ENCODE measurements at regions not wholly inside any gene's neighbourhood (a gene's known extent, or its start where the extent isn't known, plus 50 kb on each side); places are given as distances from the start of the nearest gene placed in this dataset.
"Not testable (repeated sequence)": the region's sequence is repeated elsewhere in the genome, so short reads cannot be mapped to it uniquely, and the experiment has no call there.

- DNase-seq (ENCODE audit: low spot score): not testable (repeated sequence)
Observed at GRCh38 chr4:9604031-9604892, 160.0 kb downstream of the DEFB131A start.

GRCh38 chr4:9604893-9605190, 160.6 kb downstream of the DEFB131A start:
- DNase-seq (ENCODE audit: low spot score): not testable (repeated sequence)

- DNase-seq (ENCODE audit: low spot score): no peak
Observed at GRCh38 chr4:9608300-9608699, 164.1 kb downstream of the DEFB131A start.

- DNase-seq (ENCODE audit: low spot score): not testable (repeated sequence)
Observed at GRCh38 chr4:9610321-9610720, 166.1 kb downstream of the DEFB131A start.

GRCh38 chr4:9611101-9611500, 166.9 kb downstream of the DEFB131A start:
- no peak for DNase-seq (ENCODE audit: low spot score)

GRCh38 chr4:9636411-9636810, 145.0 kb upstream of the DRD5 start:
- not testable (repeated sequence) for DNase-seq (ENCODE audit: low spot score)

GRCh38 chr4:9659678-9660077, 121.8 kb upstream of the DRD5 start:
- not testable (repeated sequence) for DNase-seq (ENCODE audit: low spot score)

GRCh38 chr4:9660955-9661354, 120.5 kb upstream of the DRD5 start:
- not testable (repeated sequence) for DNase-seq (ENCODE audit: low spot score)

GRCh38 chr4:9670725-9671124, 110.7 kb upstream of the DRD5 start:
- DNase-seq (ENCODE audit: low spot score): not testable (repeated sequence)

GRCh38 chr4:9677357-9677756, 104.1 kb upstream of the DRD5 start:
- DNase-seq (ENCODE audit: low spot score): not testable (repeated sequence)

- DNase-seq (ENCODE audit: low spot score): no peak
Observed at GRCh38 chr4:9679704-9680478, 101.5 kb upstream of the DRD5 start.

- not testable (repeated sequence) for DNase-seq (ENCODE audit: low spot score)
Observed at GRCh38 chr4:9683174-9683573, 98.3 kb upstream of the DRD5 start.

- DNase-seq (ENCODE audit: low spot score): not testable (repeated sequence)
Observed at GRCh38 chr4:9685016-9685415, 96.4 kb upstream of the DRD5 start.

- no peak for DNase-seq (ENCODE audit: low spot score)
Observed at GRCh38 chr4:9685692-9686091, 95.7 kb upstream of the DRD5 start.

- DNase-seq (ENCODE audit: low spot score): not testable (repeated sequence)
Observed at GRCh38 chr4:9690636-9691237, 90.7 kb upstream of the DRD5 start.

- DNase-seq (ENCODE audit: low spot score): peak; percentile 95
Observed at GRCh38 chr4:9691238-9692065, 90.0 kb upstream of the DRD5 start.

GRCh38 chr4:9692791-9693491, 88.5 kb upstream of the DRD5 start:
- DNase-seq (ENCODE audit: low spot score): not testable (repeated sequence)

- not testable (repeated sequence) for DNase-seq (ENCODE audit: low spot score)
Observed at GRCh38 chr4:9694403-9694802, 87.0 kb upstream of the DRD5 start.

GRCh38 chr4:9695994-9696393, 85.4 kb upstream of the DRD5 start:
- DNase-seq (ENCODE audit: low spot score): not testable (repeated sequence)

GRCh38 chr4:9696561-9696960, 84.9 kb upstream of the DRD5 start:
- not testable (repeated sequence) for DNase-seq (ENCODE audit: low spot score)

- DNase-seq (ENCODE audit: low spot score): not testable (repeated sequence)
Observed at GRCh38 chr4:9702019-9702418, 79.4 kb upstream of the DRD5 start.
